Mesodermal cell (in vitro differentiated cells): ENCODE measurements at regions not wholly inside any gene's neighbourhood (a gene's known extent, or its start where the extent isn't known, plus 50 kb on each side); places are given as distances from the start of the nearest gene placed in this dataset.

Experiments used
- H3K27ac ChIP-seq: 2 replicates; pipeline ENCODE4 v1.7.0; 2013; ENCODE audit warnings: mild to moderate bottlenecking, low read depth, low read length, moderate library complexity; ENCODE audit not compliant: severe bottlenecking
- H3K36me3 ChIP-seq: 2 replicates; pipeline ENCODE4 v1.7.1; 2013; ENCODE audit warnings: mild to moderate bottlenecking, low read length, moderate library complexity; ENCODE audit not compliant: control insufficient read depth, insufficient read depth
- H3K4me1 ChIP-seq: one replicate; pipeline ENCODE4 v1.7.1; 2013; ENCODE audit warnings: mild to moderate bottlenecking, low read length; ENCODE audit not compliant: insufficient read depth, control insufficient read depth, poor library complexity, severe bottlenecking
- H3K4me3 ChIP-seq: 2 replicates; pipeline ENCODE4 v1.7.0; 2013; ENCODE audit warnings: low read length, control low read depth, mild to moderate bottlenecking; ENCODE audit not compliant: insufficient read depth, poor library complexity, severe bottlenecking; ENCODE audit errors: extremely low read depth
- H3K9me3 ChIP-seq: 2 replicates; pipeline ENCODE4 v1.7.1; 2013; ENCODE audit warnings: mild to moderate bottlenecking, low read length, moderate library complexity; ENCODE audit not compliant: control insufficient read depth
- whole genome bisulfite sequencing, 2 experiments: methylation state at CpG; one replicate each; pipeline ENCODE4 v1.1.5; 2013; ENCODE audit warnings: missing lambda C conversion rate in 2 of 2; ENCODE audit not compliant: insufficient coverage in 2 of 2; 5-methylcytosine and 5-hydroxymethylcytosine counted together

DNA sequence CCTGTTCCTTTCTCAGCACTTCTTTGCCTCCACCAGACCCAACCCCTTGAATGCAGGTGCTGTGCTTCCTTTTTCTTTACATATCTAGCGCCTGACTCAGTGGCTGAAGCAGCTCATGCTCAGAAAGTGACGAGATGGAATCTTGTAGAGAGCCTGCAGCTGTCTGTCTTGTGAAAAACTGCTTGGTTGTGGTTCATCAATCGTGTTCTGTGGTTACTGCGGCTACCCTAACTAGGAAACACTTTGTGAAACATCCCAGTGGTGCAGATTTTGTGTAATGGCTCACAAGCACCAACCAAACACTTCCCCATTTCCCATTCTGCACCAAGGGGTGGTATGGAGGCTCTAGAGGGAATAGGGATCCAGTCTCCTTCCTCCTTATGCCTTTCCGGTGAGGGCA is 307.2 kb upstream of the MMADHC start:
- WGBS, 2 experiments: 77 to 87% methylated on average over 2 to 3 of the region's 5 CpGs
- Histone ChIP-seq H3K36me3 (no peaks in the 10 kb centered on the region), H3K9me3 (no peaks in the 10 kb centered on the region), H3K4me1 (peaks cover 3% of the 10 kb centered on the region), H3K4me3 (no peak overlapping the region), H3K27ac (no peak overlapping the region)

DNA sequence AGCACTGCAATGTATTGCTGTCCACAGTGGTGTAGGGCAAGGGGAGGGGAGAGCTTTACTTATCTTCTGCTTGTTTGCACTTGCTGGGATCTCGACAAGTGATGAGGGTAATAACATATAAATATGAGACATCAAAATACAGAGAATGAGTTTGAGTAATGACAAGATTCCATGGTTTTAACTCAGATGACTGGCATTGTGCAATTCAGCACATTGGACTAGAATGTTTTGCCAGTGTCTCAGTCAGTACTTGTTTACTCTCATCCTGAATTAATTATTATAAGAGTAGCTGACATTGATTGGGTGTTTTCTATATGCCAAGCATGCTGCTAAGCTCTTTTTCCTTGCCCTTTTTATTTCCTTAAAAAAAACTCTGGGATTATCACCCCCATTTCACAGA is 306.7 kb upstream of the MMADHC start:
- no CpG with 5 or more reads among the region's 1 CpG for WGBS, 2 experiments
- no peaks in the 10 kb centered on the region for H3K36me3 ChIP-seq
- H3K27ac ChIP-seq: no peak overlapping the region
- peaks cover 3% of the 10 kb centered on the region for H3K4me1 ChIP-seq
- no peak overlapping the region for H3K4me3 ChIP-seq
- no peaks in the 10 kb centered on the region for H3K9me3 ChIP-seq

DNA sequence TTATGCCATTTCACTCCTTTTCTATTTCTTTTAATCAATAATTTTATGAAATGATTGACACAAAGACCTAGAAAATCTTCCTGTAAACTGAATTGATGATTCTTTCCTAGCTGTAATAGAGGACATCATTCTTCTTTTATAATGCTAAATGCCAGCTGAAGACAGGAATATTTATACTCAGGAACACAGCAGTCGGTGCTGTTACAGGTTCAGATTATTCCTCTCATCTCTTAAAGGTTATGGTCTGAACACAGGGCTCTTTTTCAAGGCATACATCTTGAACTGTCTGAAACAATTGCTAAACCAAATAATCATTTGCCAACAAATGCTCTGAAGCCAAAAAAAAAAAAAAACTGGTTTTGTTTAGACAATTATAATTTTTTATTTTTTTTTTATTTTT is 305.0 kb upstream of the MMADHC start:
- WGBS, 2 experiments: 88% methylated on average over 1 of the region's 1 CpG; no CpG with 5 or more reads in 1 of the 2 experiments
- no peak overlapping the region for H3K4me3 ChIP-seq
- H3K36me3 ChIP-seq: no peaks in the 10 kb centered on the region
- H3K9me3 ChIP-seq: no peaks in the 10 kb centered on the region
- no peak overlapping the region for H3K27ac ChIP-seq
- H3K4me1 ChIP-seq: peaks cover 3% of the 10 kb centered on the region

DNA sequence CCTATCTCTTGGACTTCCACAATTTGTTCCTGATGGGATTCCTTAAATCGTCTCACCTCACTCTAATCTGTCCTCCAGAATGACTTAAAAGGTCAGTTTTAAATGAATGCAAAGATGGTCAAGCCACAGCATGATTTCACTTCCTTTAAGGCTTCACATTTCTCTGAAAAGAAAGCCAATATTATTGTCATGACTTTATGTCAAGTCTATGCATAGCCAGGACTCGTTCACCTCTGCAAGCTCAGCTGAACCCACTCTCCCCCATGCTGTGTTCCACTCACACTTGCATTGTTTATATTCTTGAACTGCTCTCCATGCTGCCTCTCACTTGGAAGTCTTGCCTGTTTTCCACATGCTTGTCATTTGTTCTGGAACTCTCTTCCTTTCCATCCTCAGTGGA is 298.4 kb upstream of the MMADHC start:
- WGBS, 2 experiments: 67 to 92% methylated on average over 1 of the region's 2 CpGs
- Histone ChIP-seq H3K36me3 (no peaks in the 10 kb centered on the region), H3K27ac (no peak overlapping the region), H3K9me3 (no peaks in the 10 kb centered on the region), H3K4me1 (no peaks in the 10 kb centered on the region), H3K4me3 (no peak overlapping the region)

DNA sequence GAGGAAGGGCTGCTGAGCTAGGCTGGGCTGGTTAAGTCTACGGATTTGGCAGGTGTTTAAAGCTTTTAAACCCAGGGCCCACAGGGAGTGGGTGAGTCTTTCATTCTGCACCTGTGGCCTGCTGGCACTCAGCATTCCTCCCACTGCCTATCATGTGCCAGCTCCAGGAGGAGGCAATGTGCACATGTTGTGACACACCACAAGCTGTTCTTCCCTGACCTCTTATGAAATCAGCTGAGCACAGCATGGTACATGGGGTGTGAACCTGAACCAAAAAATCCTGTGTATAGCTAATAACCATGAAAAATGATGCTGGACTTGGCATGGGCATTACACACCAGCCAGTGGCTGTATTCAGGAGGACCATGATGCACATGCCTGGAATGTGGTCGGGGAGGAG is 297.9 kb upstream of the MMADHC start:
- no peak overlapping the region for H3K4me3 ChIP-seq
- H3K9me3 ChIP-seq: no peaks in the 10 kb centered on the region
- 92 to 93% methylated on average over 2 of the region's 2 CpGs for WGBS, 2 experiments
- H3K36me3 ChIP-seq: no peaks in the 10 kb centered on the region
- no peak overlapping the region for H3K27ac ChIP-seq
- H3K4me1 ChIP-seq: no peaks in the 10 kb centered on the region

DNA sequence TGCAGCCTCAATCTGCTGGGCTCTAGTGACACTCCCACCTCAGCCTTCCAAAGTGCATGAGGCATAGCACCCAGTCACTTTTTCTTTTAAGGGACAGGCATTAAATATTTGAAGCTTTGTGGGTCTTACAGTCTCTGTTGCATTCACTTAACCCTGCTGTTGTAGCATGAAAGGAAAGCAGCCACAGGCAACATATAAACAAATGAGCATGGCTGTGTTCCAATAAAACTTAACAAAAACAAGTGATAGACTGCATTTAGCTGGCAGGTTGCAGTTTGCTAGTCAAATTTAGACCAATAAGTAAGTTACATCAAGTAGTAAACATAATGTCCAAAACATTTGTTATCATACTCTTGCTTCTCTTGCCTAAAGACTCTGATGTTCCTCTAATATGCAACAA is 297.3 kb upstream of the MMADHC start:
- no peaks in the 10 kb centered on the region for H3K4me1 ChIP-seq
- H3K9me3 ChIP-seq: no peaks in the 10 kb centered on the region
- H3K36me3 ChIP-seq: no peaks in the 10 kb centered on the region
- no peak overlapping the region for H3K27ac ChIP-seq
- H3K4me3 ChIP-seq: no peak overlapping the region

DNA sequence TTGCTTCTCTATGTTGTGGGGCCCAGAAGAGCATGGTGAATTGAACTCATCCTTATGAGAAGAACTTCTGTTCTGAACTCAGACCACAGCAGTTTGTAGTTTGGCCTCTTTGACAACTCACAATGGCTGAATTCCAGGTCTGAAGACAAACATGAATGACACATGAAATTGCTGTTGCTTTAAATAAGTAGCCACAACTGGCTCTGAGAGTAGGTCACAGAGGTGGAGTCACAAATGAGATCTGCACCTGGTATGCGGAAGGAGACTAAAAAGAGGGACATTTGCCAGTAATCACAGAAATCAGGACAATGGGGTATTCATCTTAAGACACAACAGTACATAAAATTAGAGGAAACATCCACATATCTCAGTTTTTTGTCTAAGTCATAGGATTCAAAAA is 290.3 kb upstream of the MMADHC start:
- WGBS, 2 experiments: no CpG with 5 or more reads among the region's 1 CpG
- H3K36me3 ChIP-seq: no peaks in the 10 kb centered on the region
- no peaks in the 10 kb centered on the region for H3K9me3 ChIP-seq
- no peaks in the 10 kb centered on the region for H3K4me1 ChIP-seq
- H3K4me3 ChIP-seq: no peak overlapping the region
- no peak overlapping the region for H3K27ac ChIP-seq

DNA sequence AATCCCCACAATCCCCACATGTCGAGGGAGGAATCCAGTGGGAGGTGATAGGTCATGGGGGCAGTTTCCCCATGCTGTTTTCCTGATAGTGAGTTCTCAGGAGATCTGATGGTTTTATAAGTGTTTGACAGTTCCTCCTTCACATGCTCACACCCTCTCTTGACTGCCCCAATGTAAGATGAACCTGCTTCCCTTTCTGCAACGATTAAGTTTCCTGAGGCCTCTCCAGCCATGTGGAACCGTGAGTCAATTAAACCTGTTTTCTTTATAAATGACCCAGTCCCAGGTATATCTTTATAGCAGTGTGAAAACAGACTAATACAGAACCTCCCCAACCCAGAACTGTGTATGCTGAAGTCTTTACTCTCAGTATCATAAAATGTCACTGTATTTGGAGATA is 289.5 kb upstream of the MMADHC start:
- H3K27ac ChIP-seq: no peak overlapping the region

DNA sequence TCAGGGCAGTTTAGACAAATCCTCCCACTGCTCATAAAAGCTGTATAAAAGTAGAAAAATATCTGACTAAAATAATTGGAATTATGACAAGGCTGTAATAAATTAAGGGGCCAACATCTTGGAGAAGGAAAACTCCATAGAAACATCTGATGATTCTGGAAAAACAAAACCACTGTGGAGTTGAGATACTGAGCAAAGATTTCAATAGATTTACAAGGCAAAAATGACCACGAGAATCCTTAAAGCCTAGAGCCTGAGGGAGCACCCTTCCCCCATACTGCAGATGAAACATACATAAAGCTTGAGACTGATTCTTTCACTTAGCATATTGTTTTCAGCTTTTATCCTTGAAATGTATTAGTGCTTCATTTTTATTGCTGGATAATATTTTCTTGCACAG is 286.4 kb upstream of the MMADHC start:
- no CpG with 5 or more reads among the region's 1 CpG for WGBS, 2 experiments
- Histone ChIP-seq H3K4me1 (no peaks in the 10 kb centered on the region), H3K27ac (no peak overlapping the region), H3K4me3 (no peak overlapping the region), H3K9me3 (no peaks in the 10 kb centered on the region), H3K36me3 (no peaks in the 10 kb centered on the region)

More for the DNA sequence above, 289.5 kb upstream of the MMADHC start:
- H3K36me3 ChIP-seq: no peaks in the 10 kb centered on the region
- H3K4me1 ChIP-seq: no peaks in the 10 kb centered on the region
- no peak overlapping the region for H3K4me3 ChIP-seq
- 100% methylated on average over 1 of the region's 3 CpGs; no CpG with 5 or more reads in 1 of the 2 experiments for WGBS, 2 experiments
- H3K9me3 ChIP-seq: no peaks in the 10 kb centered on the region

DNA sequence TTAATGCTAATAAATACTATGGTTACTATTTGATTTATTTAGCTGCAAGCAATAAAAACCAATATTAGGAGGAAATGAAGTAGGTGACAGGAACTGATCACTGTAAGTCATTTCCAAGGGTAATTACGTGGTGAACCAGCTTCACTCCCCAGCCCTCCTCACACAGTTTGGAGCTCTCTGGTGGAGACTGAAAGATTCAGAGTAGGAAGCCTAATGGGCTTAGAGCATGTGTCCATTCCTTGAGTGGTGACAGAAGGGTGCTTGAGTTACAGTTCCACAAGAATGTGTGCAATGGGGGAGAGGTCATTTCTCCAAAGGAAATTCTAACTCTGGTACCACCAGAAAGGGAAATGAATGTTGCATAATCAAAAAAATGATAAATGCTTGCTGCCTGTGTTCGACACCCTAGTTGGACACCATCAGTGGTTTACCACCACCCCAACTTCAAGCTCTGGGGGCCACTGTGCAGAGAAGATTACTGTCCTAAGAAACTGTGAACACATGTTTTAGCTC is 285.1 kb upstream of the MMADHC start:
- Histone ChIP-seq H3K27ac (no peak overlapping the region), H3K36me3 (no peaks in the 10 kb centered on the region), H3K4me1 (no peaks in the 10 kb centered on the region), H3K4me3 (no peak overlapping the region), H3K9me3 (no peaks in the 10 kb centered on the region)
- 100% methylated on average over 1 of the region's 2 CpGs; no CpG with 5 or more reads in 1 of the 2 experiments for WGBS, 2 experiments

DNA sequence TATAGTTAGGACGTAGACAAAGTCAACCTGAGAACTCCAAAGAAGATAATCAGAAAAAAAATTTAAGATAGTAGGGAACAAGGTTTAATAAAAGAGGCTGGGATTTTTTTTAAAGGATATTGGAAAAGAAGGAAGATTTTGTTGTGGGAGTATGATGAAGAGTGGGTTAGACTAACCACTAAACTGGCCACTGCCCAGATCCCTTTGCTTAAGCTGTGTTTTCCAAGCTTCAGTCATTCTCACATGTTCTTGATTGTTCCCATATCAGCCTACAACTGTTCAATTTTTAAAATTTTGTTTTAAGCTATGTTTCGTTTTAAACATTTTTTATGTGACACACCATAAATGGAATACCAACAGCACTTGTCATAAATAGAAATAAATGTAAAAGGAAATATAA is 284.5 kb upstream of the MMADHC start:
- 80% methylated on average over 1 of the region's 2 CpGs; no CpG with 5 or more reads in 1 of the 2 experiments for WGBS, 2 experiments
- H3K4me1 ChIP-seq: no peaks in the 10 kb centered on the region
- H3K4me3 ChIP-seq: no peak overlapping the region
- H3K36me3 ChIP-seq: no peaks in the 10 kb centered on the region
- no peaks in the 10 kb centered on the region for H3K9me3 ChIP-seq
- no peak overlapping the region for H3K27ac ChIP-seq
